ENCODE measurements at regions not wholly inside any gene's neighbourhood (a gene's known extent, or its start where the extent isn't known, plus 50 kb on each side); places are given as distances from the start of the nearest gene placed in this dataset.

GRCh38 chr2:18677280-18677679, 87.9 kb upstream of the NT5C1B start:
- no peak for FAIRE-seq
- H3K27me3 ChIP-seq (ENCODE audit: control insufficient read depth, insufficient read depth, low read length) = no peaks in the 10 kb centered on the region
- no peak for DNase-seq (ENCODE audit: low read depth)

DNA sequence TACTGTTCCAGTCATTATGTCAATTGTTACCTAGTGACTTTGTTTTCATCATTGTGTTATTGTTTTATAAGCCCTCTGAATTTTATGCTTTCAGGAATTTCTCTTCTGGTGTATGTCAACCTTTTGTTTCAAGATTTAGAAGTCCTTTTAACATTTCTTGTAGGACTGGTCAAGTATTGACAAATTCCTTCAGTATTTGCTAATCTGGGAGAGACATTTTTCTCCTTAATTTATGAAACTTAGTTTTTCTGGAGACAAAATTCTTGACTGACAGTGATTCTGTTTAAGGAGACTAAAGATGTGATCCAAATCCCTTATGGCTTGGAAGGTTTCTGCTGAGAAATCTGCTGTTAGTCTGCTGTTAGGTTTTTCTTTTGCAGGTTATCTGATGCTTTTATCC, 84.9 kb upstream of the NT5C1B start:
- Histone ChIP-seq H3K27me3 (ENCODE audit: control insufficient read depth, insufficient read depth, low read length) (no peaks in the 10 kb centered on the region), H3K36me3 (ENCODE audit: control insufficient read depth, insufficient read depth, low read length) (no peaks in the 10 kb centered on the region), H3K4me3 (ENCODE audit: low read depth, low read length) (no peak overlapping the region)
- FAIRE-seq (no peak), DNase-seq (ENCODE audit: low read depth) (no peak)
- TF ChIP-seq, protein P1, sequence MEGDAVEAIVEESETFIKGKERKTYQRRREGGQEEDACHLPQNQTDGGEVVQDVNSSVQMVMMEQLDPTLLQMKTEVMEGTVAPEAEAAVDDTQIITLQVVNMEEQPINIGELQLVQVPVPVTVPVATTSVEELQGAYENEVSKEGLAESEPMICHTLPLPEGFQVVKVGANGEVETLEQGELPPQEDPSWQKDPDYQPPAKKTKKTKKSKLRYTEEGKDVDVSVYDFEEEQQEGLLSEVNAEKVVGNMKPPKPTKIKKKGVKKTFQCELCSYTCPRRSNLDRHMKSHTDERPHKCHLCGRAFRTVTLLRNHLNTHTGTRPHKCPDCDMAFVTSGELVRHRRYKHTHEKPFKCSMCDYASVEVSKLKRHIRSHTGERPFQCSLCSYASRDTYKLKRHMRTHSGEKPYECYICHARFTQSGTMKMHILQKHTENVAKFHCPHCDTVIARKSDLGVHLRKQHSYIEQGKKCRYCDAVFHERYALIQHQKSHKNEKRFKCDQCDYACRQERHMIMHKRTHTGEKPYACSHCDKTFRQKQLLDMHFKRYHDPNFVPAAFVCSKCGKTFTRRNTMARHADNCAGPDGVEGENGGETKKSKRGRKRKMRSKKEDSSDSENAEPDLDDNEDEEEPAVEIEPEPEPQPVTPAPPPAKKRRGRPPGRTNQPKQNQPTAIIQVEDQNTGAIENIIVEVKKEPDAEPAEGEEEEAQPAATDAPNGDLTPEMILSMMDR (IDR thresholded peaks at IDR 0.05; ENCODE audit: insufficient read depth, low read length, severe bottlenecking) = no peak

More at GRCh38 chr2:18677280-18677679, 87.9 kb upstream of the NT5C1B start:
- no peaks in the 10 kb centered on the region for H3K36me3 ChIP-seq (ENCODE audit: control insufficient read depth, insufficient read depth, low read length)
- TF ChIP-seq, protein P1 (IDR thresholded peaks at IDR 0.05; ENCODE audit: insufficient read depth, low read length, severe bottlenecking) = no peak
- H3K4me3 ChIP-seq (ENCODE audit: low read depth, low read length) = no peak overlapping the region

- FAIRE-seq (no peak), DNase-seq (ENCODE audit: low read depth) (peak; percentile 54)
- Histone ChIP-seq H3K36me3 (ENCODE audit: control insufficient read depth, insufficient read depth, low read length) (no peaks in the 10 kb centered on the region), H3K4me3 (ENCODE audit: low read depth, low read length) (no peak overlapping the region), H3K27me3 (ENCODE audit: control insufficient read depth, insufficient read depth, low read length) (no peaks in the 10 kb centered on the region)
- TF ChIP-seq, protein P1 (IDR thresholded peaks at IDR 0.05; ENCODE audit: insufficient read depth, low read length, severe bottlenecking) = no peak
Measured at GRCh38 chr2:18671363-18671762, 82.0 kb upstream of the NT5C1B start.

DNA sequence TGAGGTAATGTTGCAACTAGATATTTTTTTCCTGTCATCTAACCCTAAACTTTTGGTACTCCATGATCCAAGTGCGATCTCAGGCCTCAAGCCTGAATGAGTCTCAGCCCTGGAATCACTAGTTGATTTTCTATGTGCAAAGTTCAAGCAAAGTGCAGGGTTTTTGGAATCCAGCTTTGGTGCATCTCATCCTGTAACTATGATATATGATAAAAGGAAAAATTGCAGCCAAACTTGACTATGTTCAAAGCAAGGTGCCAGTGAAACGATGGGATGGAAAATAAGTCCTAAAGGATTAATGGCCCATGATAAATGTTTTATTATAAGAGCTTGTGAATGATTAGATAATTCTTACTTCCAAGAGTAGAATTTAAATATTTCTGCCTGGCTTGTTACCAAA, 78.9 kb upstream of the NT5C1B start:
- H3K27me3 ChIP-seq (ENCODE audit: control insufficient read depth, insufficient read depth, low read length) = no peaks in the 10 kb centered on the region
- FAIRE-seq (no peak), DNase-seq (ENCODE audit: low read depth) (no peak)
- TF ChIP-seq, protein P1 (IDR thresholded peaks at IDR 0.05; ENCODE audit: insufficient read depth, low read length, severe bottlenecking) = no peak
- no peak overlapping the region for H3K4me3 ChIP-seq (ENCODE audit: low read depth, low read length)
- H3K36me3 ChIP-seq (ENCODE audit: control insufficient read depth, insufficient read depth, low read length) = no peaks in the 10 kb centered on the region

GRCh38 chr2:18664421-18664820, 75.1 kb upstream of the NT5C1B start:
- no peaks in the 10 kb centered on the region for H3K27me3 ChIP-seq (ENCODE audit: control insufficient read depth, insufficient read depth, low read length)
- DNase-seq (ENCODE audit: low read depth) = peak; percentile 72
- no peaks in the 10 kb centered on the region for H3K36me3 ChIP-seq (ENCODE audit: control insufficient read depth, insufficient read depth, low read length)
- H3K4me3 ChIP-seq (ENCODE audit: low read depth, low read length) = no peak overlapping the region
- FAIRE-seq = no peak
- TF ChIP-seq, protein P1 (IDR thresholded peaks at IDR 0.05; ENCODE audit: insufficient read depth, low read length, severe bottlenecking) = no peak

- FAIRE-seq (no peak), DNase-seq (ENCODE audit: low read depth) (no peak)
- TF ChIP-seq, protein P1 (IDR thresholded peaks at IDR 0.05; ENCODE audit: insufficient read depth, low read length, severe bottlenecking) = no peak
- H3K4me3 ChIP-seq (ENCODE audit: low read depth, low read length) = no peak overlapping the region
- H3K36me3 ChIP-seq (ENCODE audit: control insufficient read depth, insufficient read depth, low read length) = no peaks in the 10 kb centered on the region
- no peaks in the 10 kb centered on the region for H3K27me3 ChIP-seq (ENCODE audit: control insufficient read depth, insufficient read depth, low read length)
Measured at GRCh38 chr2:18663861-18664260, 74.5 kb upstream of the NT5C1B start.
